OCI-LY1 (cell line): ENCODE measurements at regions not wholly inside any gene's neighbourhood (a gene's known extent, or its start where the extent isn't known, plus 50 kb on each side); places are given as distances from the start of the nearest gene placed in this dataset.

Experiments
- CTCF ChIP-seq: fragments of 200-600 bp; sonication (generic), shearing (Covaris generic); IDR thresholded peaks from 2 replicates; pipeline ENCODE4 v1.5.1; 2017; ENCODE audit warnings: mild to moderate bottlenecking, antibody characterized with exemption, low read length, moderate library complexity, mixed read lengths
- EZH2 ChIP-seq: fragments of 200-600 bp; sonication (generic), shearing (Covaris generic); IDR thresholded peaks from 2 replicates; pipeline ENCODE4 v1.8.0; 2017; ENCODE audit warnings: borderline replicate concordance, mixed run types, mild to moderate bottlenecking, antibody characterized with exemption, low read length, moderate library complexity, mixed read lengths

- no peak for TF ChIP-seq CTCF
- TF ChIP-seq EZH2, result no peak
These were observed 216.5 kb upstream of the CST7 start for GRCh38 chr20:24732599-24732998.
